ENCODE measurements at regions not wholly inside any gene's neighbourhood (a gene's known extent, or its start where the extent isn't known, plus 50 kb on each side); places are given as distances from the start of the nearest gene placed in this dataset.

- TF ChIP-seq ZNF280D (tag by site-specific recombination; IDR thresholded peaks at IDR 0.05) (no peak), ZNF521 (tag by site-specific recombination; IDR thresholded peaks at IDR 0.05) (no peak)
Observed at GRCh38 chr21:14862794-14863720, 201.7 kb downstream of the NRIP1 start.
